HG02623 (cell line): ENCODE measurements at regions not wholly inside any gene's neighbourhood (a gene's known extent, or its start where the extent isn't known, plus 50 kb on each side); places are given as distances from the start of the nearest gene placed in this dataset.
"Not testable (repeated sequence)": the region's sequence is repeated elsewhere in the genome, so short reads cannot be mapped to it uniquely, and the experiment has no call there.

Experiments used
- ATAC-seq: cut with Tn5 transposase; IDR thresholded peaks from one replicate; pipeline ENCODE4 v1.9.1; 2021; ENCODE audit warnings: moderate library complexity; ENCODE audit not compliant: unreplicated experiment

- ATAC-seq = no peak
Measured at GRCh38 chr14:26655128-26655527, 57.3 kb upstream of the NOVA1 start.

- no peak for ATAC-seq
Measured at GRCh38 chr14:26663506-26663905, 65.7 kb upstream of the NOVA1 start.

- ATAC-seq = not testable (repeated sequence)
Measured at GRCh38 chr14:26678732-26679420, 81.0 kb upstream of the NOVA1 start.

DNA sequence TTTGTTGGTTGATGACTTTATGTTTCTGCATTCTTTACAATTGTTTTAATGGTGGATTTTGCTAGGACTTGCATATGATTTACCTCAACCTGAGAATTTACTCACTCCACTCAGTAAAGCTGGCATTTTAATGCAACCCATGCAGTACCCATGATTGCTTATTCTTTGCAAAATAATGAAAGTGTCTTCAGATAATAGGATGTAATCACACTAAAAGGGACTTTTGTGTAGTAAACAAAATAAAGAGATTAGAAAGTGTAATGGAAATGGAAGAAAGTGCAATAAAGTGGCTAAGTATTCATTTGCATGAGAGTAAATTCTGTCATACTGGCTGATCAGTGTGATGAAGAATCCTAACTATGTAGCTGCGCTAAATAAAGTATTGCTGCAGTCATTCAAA is 87.6 kb upstream of the NOVA1 start:
- no peak for ATAC-seq

DNA sequence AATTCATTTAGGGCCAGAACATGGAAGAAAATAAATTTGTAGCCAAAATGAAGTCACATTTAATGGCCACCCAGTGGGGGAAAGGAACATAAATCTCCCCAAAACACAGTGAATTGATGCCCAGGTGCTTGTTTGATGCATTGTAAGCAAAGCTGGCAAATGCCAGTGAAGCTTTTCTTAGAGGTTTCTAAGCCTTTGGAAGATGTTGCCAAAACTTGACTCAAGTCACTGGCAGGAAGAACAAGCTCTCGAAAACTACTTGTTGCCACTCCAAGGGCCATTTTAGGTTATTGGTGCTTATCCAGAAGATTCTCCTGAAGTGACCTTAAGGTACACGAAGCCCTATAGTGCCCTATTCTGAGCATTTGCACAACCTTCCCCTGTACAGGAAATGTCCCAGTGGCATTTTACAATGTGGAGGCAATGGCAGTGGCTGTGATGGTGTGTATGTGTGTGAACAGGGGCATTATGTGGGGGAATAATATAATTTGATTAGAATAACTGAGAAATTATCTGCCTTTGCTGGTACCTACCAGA is 89.5 kb upstream of the NOVA1 start:
- ATAC-seq = no peak

DNA sequence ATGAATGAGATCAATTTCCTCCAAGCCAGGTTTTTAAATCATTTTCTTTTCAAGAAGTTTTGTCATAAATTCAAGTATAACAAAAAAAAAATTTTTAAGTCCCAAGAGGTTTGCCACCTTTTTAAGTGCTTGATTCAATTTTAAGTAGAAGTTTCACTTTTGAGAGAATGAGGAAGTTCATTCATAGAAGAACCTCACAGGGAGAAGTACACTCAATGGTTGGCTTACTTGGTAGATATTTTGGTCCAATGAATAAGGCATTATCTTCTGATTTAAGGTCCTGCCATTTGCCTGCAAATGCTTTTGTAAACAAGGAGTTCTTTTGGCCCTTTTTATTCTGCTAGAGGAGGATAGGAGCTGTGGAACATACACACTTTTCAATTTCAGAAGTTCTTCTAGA is 96.7 kb upstream of the NOVA1 start:
- ATAC-seq = no peak

- no peak for ATAC-seq
Measured at GRCh38 chr14:26702721-26703230, 104.9 kb upstream of the NOVA1 start.

GRCh38 chr14:26703686-26704366 is 106.0 kb upstream of the NOVA1 start:
- ATAC-seq = no peak

- no peak for ATAC-seq
Measured at GRCh38 chr14:26707234-26707633, 109.4 kb upstream of the NOVA1 start.

DNA sequence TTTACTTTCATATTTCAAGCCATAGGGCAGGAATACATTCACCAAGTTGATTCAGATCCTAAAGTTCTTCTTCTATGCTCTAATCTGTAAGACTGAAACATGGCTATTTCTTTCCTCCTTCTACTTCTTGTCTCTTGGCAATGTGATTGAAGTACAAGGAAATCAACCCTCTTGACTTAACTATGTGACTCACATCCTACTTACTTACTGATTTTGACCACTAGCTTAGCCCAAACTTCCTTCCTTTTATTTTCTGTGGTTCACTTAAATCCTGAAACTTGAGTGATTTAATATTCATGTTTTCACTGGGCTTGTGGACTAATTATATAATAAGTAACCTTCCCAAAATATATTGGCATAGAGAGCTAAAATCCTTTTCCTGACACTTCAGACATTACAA is 111.2 kb upstream of the NOVA1 start:
- no peak for ATAC-seq

- no peak for ATAC-seq
Measured at GRCh38 chr14:26719514-26719913, 121.7 kb upstream of the NOVA1 start.

GRCh38 chr14:26722258-26722657 is 124.4 kb upstream of the NOVA1 start:
- ATAC-seq = no peak

- ATAC-seq = no peak
Measured at GRCh38 chr14:26729851-26730250, 132.0 kb upstream of the NOVA1 start.

DNA sequence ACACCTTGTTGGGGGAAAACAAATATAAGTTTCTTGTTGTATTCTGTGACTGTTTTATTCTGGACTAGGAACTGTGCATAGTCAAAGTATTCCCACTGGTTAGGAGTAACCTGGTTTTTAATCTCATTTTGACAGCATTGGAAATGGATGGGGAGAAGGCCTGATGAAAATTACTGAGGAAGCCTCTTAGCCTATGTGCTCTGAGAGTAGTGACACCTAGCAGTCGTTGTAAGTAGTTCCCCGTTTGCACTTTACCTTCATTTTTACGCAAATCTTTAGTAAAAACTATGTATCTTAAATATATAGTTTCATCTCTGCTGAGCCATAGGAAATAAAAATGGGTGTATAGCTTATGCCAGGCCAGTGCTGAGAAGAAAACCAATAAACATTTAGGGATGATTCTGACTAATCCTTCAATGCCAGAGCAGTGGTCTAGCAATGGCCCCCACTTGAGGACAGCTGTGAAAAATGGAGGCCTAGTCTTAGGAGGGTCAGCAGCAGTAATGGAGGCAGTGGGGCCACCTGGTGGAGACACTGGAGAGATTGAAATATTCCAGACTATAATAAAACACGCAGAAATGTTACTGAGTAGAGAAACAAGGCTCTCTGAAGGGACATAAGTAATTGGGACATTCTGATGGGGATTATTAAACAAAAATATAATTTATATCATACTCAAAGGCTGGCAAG is 133.2 kb upstream of the NOVA1 start:
- no peak for ATAC-seq

GRCh38 chr14:26735811-26736210 is 138.0 kb upstream of the NOVA1 start:
- no peak for ATAC-seq

- no peak for ATAC-seq
Measured at GRCh38 chr14:26738571-26738970, 140.7 kb upstream of the NOVA1 start.

- no peak for ATAC-seq
Measured at GRCh38 chr14:26741711-26742212, 143.9 kb upstream of the NOVA1 start.

GRCh38 chr14:26743284-26743683 is 145.5 kb upstream of the NOVA1 start:
- ATAC-seq = no peak

DNA sequence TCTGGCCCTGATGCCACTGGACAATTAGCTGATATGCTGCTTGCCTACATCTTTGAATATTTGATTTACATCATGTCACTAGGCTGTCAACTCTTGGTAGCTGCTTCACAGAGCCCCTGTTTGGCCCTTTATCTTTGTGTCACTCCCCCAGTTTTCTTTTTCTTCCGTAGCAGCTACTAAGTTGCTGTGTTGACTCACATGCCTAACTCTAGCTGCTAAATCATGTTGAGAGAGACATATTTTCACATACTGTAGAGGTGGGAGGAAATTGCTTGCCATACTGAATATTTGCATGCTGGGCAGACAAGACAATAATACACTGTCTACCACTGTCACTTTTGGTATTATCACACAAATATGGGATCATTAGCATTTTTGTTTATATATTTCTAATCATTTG is 147.1 kb upstream of the NOVA1 start:
- ATAC-seq = no peak

- ATAC-seq = no peak
Measured at GRCh38 chr14:26761532-26761931, 163.7 kb upstream of the NOVA1 start.

GRCh38 chr14:26765301-26765700 is 167.5 kb upstream of the NOVA1 start:
- no peak for ATAC-seq
